Endothelial cell (in vitro differentiated cells): ENCODE measurements at regions not wholly inside any gene's neighbourhood (a gene's known extent, or its start where the extent isn't known, plus 50 kb on each side); places are given as distances from the start of the nearest gene placed in this dataset.
"Not testable (repeated sequence)": the region's sequence is repeated elsewhere in the genome, so short reads cannot be mapped to it uniquely, and the experiment has no call there.

ENCODE experiments used
- DNase-seq: peaks from one replicate; pipeline ENCODE4 v3.0.0; 2021; ENCODE audit warnings: low spot score
- H3K27ac Mint-ChIP-seq: one replicate; pipeline ENCODE4 v1.8.0; 2021; ENCODE audit warnings: mixed read lengths, inconsistent platforms; ENCODE audit not compliant: unreplicated experiment
- H3K27me3 Mint-ChIP-seq: one replicate; pipeline ENCODE4 v1.8.0; 2021; ENCODE audit warnings: mild to moderate bottlenecking, moderate library complexity, mixed read lengths, inconsistent platforms; ENCODE audit not compliant: unreplicated experiment
- H3K36me3 Mint-ChIP-seq: one replicate; pipeline ENCODE4 v1.8.0; 2021; ENCODE audit warnings: mild to moderate bottlenecking, low read depth, mixed read lengths, inconsistent platforms; ENCODE audit not compliant: unreplicated experiment
- H3K4me1 Mint-ChIP-seq: one replicate; pipeline ENCODE4 v1.8.0; 2021; ENCODE audit warnings: mild to moderate bottlenecking, mixed read lengths, inconsistent platforms; ENCODE audit not compliant: unreplicated experiment
- H3K4me3 Mint-ChIP-seq: one replicate; pipeline ENCODE4 v1.8.0; 2021; ENCODE audit warnings: mild to moderate bottlenecking, mixed read lengths, inconsistent platforms; ENCODE audit not compliant: unreplicated experiment
- H3K9me3 Mint-ChIP-seq: one replicate; pipeline ENCODE4 v1.8.0; 2021; ENCODE audit warnings: mixed read lengths, inconsistent platforms; ENCODE audit not compliant: unreplicated experiment
- TF ChIP-seq, protein P1 (sequence below): fragments of 200-600 bp; sonication (generic); IDR thresholded peaks from one replicate; pipeline ENCODE4 v1.5.0; 2021; ENCODE audit warnings: antibody characterized with exemption; ENCODE audit not compliant: unreplicated experiment

DNA sequence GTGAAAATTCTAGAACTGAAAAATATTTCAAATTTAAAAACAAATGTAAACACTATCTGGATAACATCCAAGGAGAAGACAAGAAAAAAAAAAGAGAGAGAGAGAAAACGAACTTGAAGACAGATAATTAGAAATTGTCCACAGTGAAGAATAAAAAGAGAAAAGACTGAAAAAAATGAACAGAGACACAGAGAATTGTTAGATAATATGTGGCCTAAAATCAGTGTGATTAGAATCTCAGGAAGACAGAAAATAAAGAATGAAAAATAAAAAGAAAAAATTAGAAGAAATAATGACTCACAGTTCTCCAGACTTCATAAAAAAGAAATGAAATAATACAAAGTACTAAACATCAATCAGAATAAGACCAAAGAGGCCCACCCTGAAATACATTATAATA is 1209.3 kb downstream of the FSCB start:
- H3K9me3 Mint-ChIP-seq, result no peaks in the 10 kb centered on the region
- H3K4me3 Mint-ChIP-seq, result no peak overlapping the region
- no peaks in the 10 kb centered on the region for H3K36me3 Mint-ChIP-seq
- DNase-seq, result no peak
- TF ChIP-seq, protein P1, sequence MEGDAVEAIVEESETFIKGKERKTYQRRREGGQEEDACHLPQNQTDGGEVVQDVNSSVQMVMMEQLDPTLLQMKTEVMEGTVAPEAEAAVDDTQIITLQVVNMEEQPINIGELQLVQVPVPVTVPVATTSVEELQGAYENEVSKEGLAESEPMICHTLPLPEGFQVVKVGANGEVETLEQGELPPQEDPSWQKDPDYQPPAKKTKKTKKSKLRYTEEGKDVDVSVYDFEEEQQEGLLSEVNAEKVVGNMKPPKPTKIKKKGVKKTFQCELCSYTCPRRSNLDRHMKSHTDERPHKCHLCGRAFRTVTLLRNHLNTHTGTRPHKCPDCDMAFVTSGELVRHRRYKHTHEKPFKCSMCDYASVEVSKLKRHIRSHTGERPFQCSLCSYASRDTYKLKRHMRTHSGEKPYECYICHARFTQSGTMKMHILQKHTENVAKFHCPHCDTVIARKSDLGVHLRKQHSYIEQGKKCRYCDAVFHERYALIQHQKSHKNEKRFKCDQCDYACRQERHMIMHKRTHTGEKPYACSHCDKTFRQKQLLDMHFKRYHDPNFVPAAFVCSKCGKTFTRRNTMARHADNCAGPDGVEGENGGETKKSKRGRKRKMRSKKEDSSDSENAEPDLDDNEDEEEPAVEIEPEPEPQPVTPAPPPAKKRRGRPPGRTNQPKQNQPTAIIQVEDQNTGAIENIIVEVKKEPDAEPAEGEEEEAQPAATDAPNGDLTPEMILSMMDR, result no peak
- no peak overlapping the region for H3K27ac Mint-ChIP-seq
- no peaks in the 10 kb centered on the region for H3K4me1 Mint-ChIP-seq
- no peaks in the 10 kb centered on the region for H3K27me3 Mint-ChIP-seq

DNA sequence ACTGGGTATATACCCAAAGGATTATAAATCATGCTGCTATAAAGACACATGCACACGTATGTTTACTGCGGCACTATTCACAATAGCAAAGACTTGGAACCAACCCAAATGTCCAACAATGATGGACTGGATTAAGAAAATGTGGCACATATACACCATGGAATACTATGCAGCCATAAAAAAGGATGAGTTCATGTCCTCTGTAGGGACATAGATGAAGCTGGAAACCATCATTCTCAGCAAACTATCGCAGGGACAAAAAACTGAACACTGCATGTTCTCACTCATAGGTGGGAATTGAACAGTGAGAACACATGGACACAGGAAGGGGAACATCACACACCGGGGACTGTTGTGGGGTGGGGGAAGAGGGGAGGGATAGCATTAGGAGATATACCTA is 1211.0 kb downstream of the FSCB start:
- not testable (repeated sequence) for H3K9me3 Mint-ChIP-seq, H3K4me3 Mint-ChIP-seq, H3K36me3 Mint-ChIP-seq, H3K27me3 Mint-ChIP-seq, H3K4me1 Mint-ChIP-seq, H3K27ac Mint-ChIP-seq, DNase-seq

DNA sequence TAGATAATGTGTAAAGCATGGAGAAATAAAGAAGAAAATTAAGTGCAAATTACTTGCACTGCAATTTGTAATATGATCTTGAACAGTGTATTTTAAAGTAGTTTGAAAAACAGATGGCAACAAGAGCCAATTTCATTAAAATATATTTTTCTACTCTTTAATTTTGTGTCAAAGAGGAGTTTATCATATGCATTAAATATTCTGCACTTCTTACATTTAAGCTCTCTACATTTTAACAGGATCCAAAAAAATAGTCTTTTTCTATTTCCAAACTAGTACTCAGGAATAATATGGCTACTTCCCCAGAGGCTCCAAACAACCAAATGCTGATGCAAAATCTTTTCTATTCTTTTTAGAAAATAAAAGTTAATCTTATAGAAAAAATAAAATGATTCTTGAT is 1221.5 kb downstream of the FSCB start:
- DNase-seq, result no peak
- TF ChIP-seq, protein P1, result no peak
- no peaks in the 10 kb centered on the region for H3K36me3 Mint-ChIP-seq
- H3K4me1 Mint-ChIP-seq, result no peaks in the 10 kb centered on the region
- no peak overlapping the region for H3K27ac Mint-ChIP-seq
- no peaks in the 10 kb centered on the region for H3K27me3 Mint-ChIP-seq
- H3K9me3 Mint-ChIP-seq, result no peaks in the 10 kb centered on the region
- H3K4me3 Mint-ChIP-seq, result no peak overlapping the region

DNA sequence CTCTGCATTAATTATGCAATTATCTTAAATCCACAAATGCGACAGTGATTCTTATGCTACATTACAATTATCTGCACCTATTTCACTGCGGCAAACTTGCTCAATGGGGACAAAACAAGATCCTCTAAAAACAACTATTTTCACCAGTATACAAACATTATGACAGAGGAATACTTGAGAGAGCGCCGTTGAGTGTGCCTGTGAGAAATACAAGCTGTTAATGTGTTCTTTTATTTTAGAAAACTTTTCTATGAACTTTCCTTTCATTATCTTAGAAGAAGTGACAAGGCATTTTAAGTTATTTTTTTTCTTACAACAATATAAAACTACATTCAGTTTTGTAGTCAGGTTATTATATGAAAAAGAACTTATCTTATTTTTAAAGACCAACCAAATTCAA is 1247.0 kb downstream of the FSCB start:
- DNase-seq, result no peak
- TF ChIP-seq, protein P1, result no peak
- Mint-ChIP-seq H3K27me3 (no peaks in the 10 kb centered on the region), H3K4me1 (no peaks in the 10 kb centered on the region), H3K9me3 (peaks cover 5% of the 10 kb centered on the region), H3K36me3 (peaks cover 7% of the 10 kb centered on the region), H3K27ac (no peak overlapping the region), H3K4me3 (no peak overlapping the region)

DNA sequence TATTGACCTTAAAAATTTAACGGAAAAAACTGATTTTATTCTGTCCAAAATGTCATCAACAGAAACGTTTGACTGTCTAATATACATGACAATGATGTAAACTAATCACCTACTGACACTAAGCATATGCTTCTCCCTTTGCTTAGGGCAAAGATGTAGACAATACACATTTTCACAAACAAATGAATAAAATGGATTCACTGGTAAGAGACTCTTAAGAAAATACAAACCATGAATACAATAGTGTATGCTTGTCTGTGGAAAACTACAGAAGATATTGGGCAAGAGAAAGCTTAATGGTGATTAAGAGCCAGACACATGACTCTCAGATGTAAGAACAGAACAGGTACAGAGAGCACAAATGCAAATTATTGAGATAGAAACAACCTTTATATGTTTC is 1248.7 kb downstream of the FSCB start:
- Mint-ChIP-seq H3K27ac (no peak overlapping the region), H3K9me3 (peaks cover 5% of the 10 kb centered on the region), H3K36me3 (peaks cover 7% of the 10 kb centered on the region), H3K4me1 (no peaks in the 10 kb centered on the region), H3K4me3 (no peak overlapping the region), H3K27me3 (no peaks in the 10 kb centered on the region)
- TF ChIP-seq, protein P1, result no peak
- no peak for DNase-seq

DNA sequence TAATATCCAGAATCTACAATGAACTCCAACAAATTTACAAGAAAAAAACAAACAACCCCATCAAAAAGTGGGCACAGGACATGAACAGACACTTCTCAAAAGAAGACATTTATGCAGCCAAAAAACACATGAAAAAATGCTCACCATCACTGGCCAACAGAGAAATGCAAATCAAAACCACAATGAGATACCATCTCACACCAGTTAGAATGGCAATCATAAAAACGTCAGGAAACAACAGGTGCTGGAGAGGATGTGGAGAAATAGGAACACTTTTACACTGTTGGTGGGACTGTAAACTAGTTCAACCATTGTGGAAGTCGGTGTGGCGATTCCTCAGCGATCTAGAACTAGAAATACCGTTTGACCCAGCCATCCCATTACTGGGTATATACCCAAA is 1250.1 kb downstream of the FSCB start:
- not testable (repeated sequence) for H3K9me3 Mint-ChIP-seq, H3K4me1 Mint-ChIP-seq, DNase-seq, H3K27me3 Mint-ChIP-seq, H3K27ac Mint-ChIP-seq, H3K4me3 Mint-ChIP-seq, H3K36me3 Mint-ChIP-seq
